GM18498 (cell line): ENCODE measurements at regions not wholly inside any gene's neighbourhood (a gene's known extent, or its start where the extent isn't known, plus 50 kb on each side); places are given as distances from the start of the nearest gene placed in this dataset.

Experiments used
- ATAC-seq: cut with Tn5 transposase; IDR thresholded peaks from one replicate; pipeline ENCODE4 v1.9.1; 2021; ENCODE audit warnings: mild to moderate bottlenecking, moderate library complexity; ENCODE audit not compliant: unreplicated experiment

- ATAC-seq = no peak
These were observed 294.8 kb upstream of the SOX5 start for GRCh38 chr12:24244231-24244630.

- no peak for ATAC-seq
These were observed 291.2 kb upstream of the SOX5 start for GRCh38 chr12:24240707-24241106.

GRCh38 chr12:24233519-24234246 is 284.2 kb upstream of the SOX5 start:
- ATAC-seq = no peak

- no peak for ATAC-seq
These were observed 283.1 kb upstream of the SOX5 start for GRCh38 chr12:24232531-24232930.

- ATAC-seq = peak; percentile 77
These were observed 281.8 kb upstream of the SOX5 start for GRCh38 chr12:24231298-24231697.

- ATAC-seq = no peak
These were observed 280.7 kb upstream of the SOX5 start for GRCh38 chr12:24230061-24230701.

- no peak for ATAC-seq
These were observed 279.7 kb upstream of the SOX5 start for GRCh38 chr12:24229031-24229700.

- no peak for ATAC-seq
These were observed 278.9 kb upstream of the SOX5 start for GRCh38 chr12:24228371-24228770.

- no peak for ATAC-seq
These were observed 278.1 kb upstream of the SOX5 start for GRCh38 chr12:24227551-24227950.

- ATAC-seq = no peak
These were observed 277.4 kb upstream of the SOX5 start for GRCh38 chr12:24226745-24227350.

- ATAC-seq = no peak
These were observed 274.9 kb upstream of the SOX5 start for GRCh38 chr12:24224401-24224800.

- no peak for ATAC-seq
These were observed 274.5 kb upstream of the SOX5 start for GRCh38 chr12:24223926-24224325.

- ATAC-seq = no peak
These were observed 273.5 kb upstream of the SOX5 start for GRCh38 chr12:24222968-24223367.

GRCh38 chr12:24212496-24212895 is 263.0 kb upstream of the SOX5 start:
- ATAC-seq = no peak

GRCh38 chr12:24206621-24207020 is 257.2 kb upstream of the SOX5 start:
- no peak for ATAC-seq

- peak; percentile 40 for ATAC-seq
These were observed 251.9 kb upstream of the SOX5 start for GRCh38 chr12:24201258-24201970.

- no peak for ATAC-seq
These were observed 250.5 kb upstream of the SOX5 start for GRCh38 chr12:24200010-24200409.

GRCh38 chr12:24198936-24199671 is 249.6 kb upstream of the SOX5 start:
- peak; percentile 26 for ATAC-seq

- no peak for ATAC-seq
These were observed 248.6 kb upstream of the SOX5 start for GRCh38 chr12:24198070-24198469.

- no peak for ATAC-seq
These were observed 248.1 kb upstream of the SOX5 start for GRCh38 chr12:24197532-24197931.
